HCT116 (cell line): ENCODE measurements at regions not wholly inside any gene's neighbourhood (a gene's known extent, or its start where the extent isn't known, plus 50 kb on each side); places are given as distances from the start of the nearest gene placed in this dataset.

Experiments
- ATAC-seq: fragments of 200-7000 bp; cut with Tn5 transposase; 2 replicates; pipeline ENCODE4 v1.9.1; 2020; ENCODE audit warnings: mild to moderate bottlenecking, moderate library complexity
- BruUV-seq: library from RNA; stranded (reverse); fragments of 400-500 nt; replicated peaks from 2 replicates; lab custom pipeline; 2021; lab: Mats Ljungman, UMichigan
- CTCF ChIA-PET: fragments of 300-600 bp; sonication (Branson Sonifier 250); formaldehyde crosslinking; loops from one replicate; lab custom pipeline; 2021; ENCODE audit warnings: antibody characterized with exemption; lab: Charles Lee
- POLR2A ChIA-PET: fragments of 300-600, 350-600 bp; sonication (Branson Sonifier 250); formaldehyde crosslinking; loops from one replicate; lab custom pipeline; 2021; ENCODE audit warnings: antibody characterized with exemption; lab: Charles Lee
- RAD21 ChIA-PET, 2 experiments: fragments of 300-600 bp; sonication (Branson Sonifier 250); formaldehyde crosslinking; loops; one replicate each; lab custom pipeline; 2023; ENCODE audit warnings: low total read pairs in 2 of 2; ENCODE audit not compliant: uncharacterized antibody in 2 of 2, unreplicated experiment in 2 of 2, low non-redundant PET in 1 of 2; lab: Charles Lee
- DNase-seq: peaks from one replicate; pipeline ENCODE4 v3.0.0-alpha.2; 2010; ENCODE audit warnings: low read depth, low spot score
- H2AFZ ChIP-seq: fragments of 200-600 bp; shearing (Covaris generic), sonication (generic); 2 replicates; pipeline ENCODE4 v1.6.1; 2017; ENCODE audit warnings: low read depth, mixed run types, mixed read lengths, antibody characterized with exemption, low read length; ENCODE audit not compliant: poor library complexity, severe bottlenecking
- H3K27ac ChIP-seq: 2 replicates; pipeline ENCODE4 v1.5.1; 2012; ENCODE audit warnings: low read depth, low read length
- H3K27me3 ChIP-seq: fragments of 200-600 bp; sonication (generic); 2 replicates; pipeline ENCODE4 v1.6.1; 2016; ENCODE audit warnings: mixed run types, low read length, mixed read lengths; ENCODE audit not compliant: insufficient read depth
- H3K36me3 ChIP-seq, 2 experiments: fragments of 200-500 bp in 1 of 2; fragments of 200-600 bp in 1 of 2; sonication (Bioruptor generic) in 1 of 2; sonication (generic) in 1 of 2; 2 replicates each; pipeline versions ENCODE4 v1.5.1 to v1.6.1; 2014 to 2016; ENCODE audit warnings: low read length in 2 of 2, inconsistent platforms in 1 of 2, mixed read lengths in 1 of 2, mixed run types in 1 of 2; ENCODE audit not compliant: insufficient read depth in 2 of 2, control insufficient read depth in 1 of 2
- H3K4me1 ChIP-seq, 2 experiments: fragments of 200-600 bp in 1 of 2; sonication (generic) in 1 of 2; 2 replicates each; pipeline versions ENCODE4 v1.5.1 to v1.6.1; 2012 to 2017; ENCODE audit warnings: low read length in 2 of 2, inconsistent platforms in 1 of 2, mild to moderate bottlenecking in 1 of 2, mixed read lengths in 1 of 2, mixed run types in 1 of 2, moderate library complexity in 1 of 2; ENCODE audit not compliant: insufficient read depth in 2 of 2, control insufficient read depth in 1 of 2
- H3K4me2 ChIP-seq: fragments of 200-600 bp; sonication (generic); 2 replicates; pipeline ENCODE4 v1.6.1; 2017; ENCODE audit warnings: mixed run types, low read length, mixed read lengths
- H3K4me3 ChIP-seq, 2 experiments: fragments of 200-600 bp in 1 of 2; sonication (generic) in 1 of 2; replicated peaks in 1 of 2; 2 replicates each; pipeline ENCODE4 v1.5.1; 2011 to 2016; ENCODE audit warnings: low read length in 2 of 2, control low read depth in 1 of 2, low read depth in 1 of 2, mild to moderate bottlenecking in 1 of 2, mixed read lengths in 1 of 2, mixed run types in 1 of 2
- H3K79me2 ChIP-seq: fragments of 200-600 bp; sonication (generic); 2 replicates; pipeline ENCODE4 v1.6.1; 2017; ENCODE audit warnings: mild to moderate bottlenecking, mixed run types, low read length, moderate library complexity, mixed read lengths; ENCODE audit not compliant: insufficient read depth
- H3K9ac ChIP-seq: fragments of 200-600 bp; sonication (generic); 2 replicates; pipeline ENCODE4 v1.6.1; 2016; ENCODE audit warnings: low read length, mixed read lengths
- H3K9me2 ChIP-seq: fragments of 200-600 bp; sonication (generic), shearing (Covaris generic); 2 replicates; pipeline ENCODE4 v1.6.1; 2017; ENCODE audit warnings: mixed run types, mild to moderate bottlenecking, moderate library complexity; ENCODE audit not compliant: insufficient read depth
- H3K9me3 ChIP-seq, 2 experiments: fragments of 200-500 bp in 1 of 2; fragments of 200-600 bp in 1 of 2; sonication (Bioruptor generic) in 1 of 2; sonication (generic) in 1 of 2; 2 replicates each; pipeline ENCODE4 v1.6.1; 2014 to 2017; ENCODE audit warnings: low read length in 2 of 2, mixed read lengths in 2 of 2, inconsistent platforms in 1 of 2, low read depth in 1 of 2, mild to moderate bottlenecking in 1 of 2, mixed run types in 1 of 2, moderate library complexity in 1 of 2; ENCODE audit not compliant: control insufficient read depth in 1 of 2, insufficient read depth in 1 of 2
- H4K20me1 ChIP-seq: fragments of 200-600 bp; sonication (generic), shearing (Covaris generic); 2 replicates; pipeline ENCODE4 v1.6.1; 2017; ENCODE audit warnings: mixed run types, mild to moderate bottlenecking, moderate library complexity; ENCODE audit not compliant: insufficient read depth
- CEBPB ChIP-seq: IDR thresholded peaks from 2 replicates; pipeline ENCODE4 v1.6.1; 2012; ENCODE audit warnings: low read depth
- CTCF ChIP-seq, 3 experiments: fragments of 200-600 bp in 1 of 3; sonication (generic) in 1 of 3; IDR thresholded peaks in 2 of 3; conservative IDR thresholded peaks in 1 of 3; 2 replicates each; pipeline ENCODE4 v1.5.1; 2012 to 2017; ENCODE audit warnings: low read depth in 2 of 3, low read length in 2 of 3, antibody characterized with exemption in 1 of 3, borderline replicate concordance in 1 of 3, control low read depth in 1 of 3, mild to moderate bottlenecking in 1 of 3, mixed read lengths in 1 of 3, mixed run types in 1 of 3, moderate library complexity in 1 of 3; ENCODE audit not compliant: insufficient read depth in 1 of 3
- EGR1 ChIP-seq: IDR thresholded peaks from 2 replicates; pipeline ENCODE4 v1.6.1; 2012; ENCODE audit warnings: low read depth
- ELF1 ChIP-seq: IDR thresholded peaks from 2 replicates; pipeline ENCODE4 v1.6.1; 2012; ENCODE audit warnings: low read depth, borderline replicate concordance
- MAX ChIP-seq: IDR thresholded peaks from 2 replicates; pipeline ENCODE4 v1.6.1; 2012
- POLR2A ChIP-seq: IDR thresholded peaks from 2 replicates; pipeline ENCODE4 v1.7.0; 2011; ENCODE audit warnings: borderline replicate concordance; ENCODE audit not compliant: insufficient read depth, insufficient read length; ENCODE audit errors: extremely low read depth
- SP1 ChIP-seq: IDR thresholded peaks from 2 replicates; pipeline ENCODE4 v1.6.1; 2012; ENCODE audit warnings: low read depth
- TCF7L2 ChIP-seq: IDR thresholded peaks from 2 replicates; pipeline ENCODE4 v1.7.0; 2011; ENCODE audit warnings: borderline replicate concordance, inconsistent platforms; ENCODE audit not compliant: insufficient read depth, insufficient read length; ENCODE audit errors: extremely low read depth
- ZFX ChIP-seq: fragments of 450-650 bp; IDR thresholded peaks from 2 replicates; pipeline ENCODE4 v1.6.1; 2017
- intact Hi-C: fragments of 100-400 bp; cut with micrococcal nuclease; formaldehyde crosslinking; loops from 2 replicates; pipeline ENCODE4 v1.10.0; 2022

GRCh38 chr1:162994921-162995320 is 74.2 kb upstream of the RGS4 start (continued):
- TF ChIP-seq CTCF (IDR thresholded peaks at IDR 0.05 in 2 of 3, conservative IDR thresholded peaks at IDR 0.05 in 1 of 3; ENCODE audit: borderline replicate concordance in 1 of 3, insufficient read depth in 1 of 3, low read depth in 2 of 3, low read length in 2 of 3): no peak

- no peak overlapping the region for H3K9ac ChIP-seq
- H3K9me2 ChIP-seq: no peaks in the 10 kb centered on the region
- no peaks in the 10 kb centered on the region for H4K20me1 ChIP-seq
- no peak overlapping the region for H3K4me3 ChIP-seq
- no TSS peak for BruUV-seq
- RAD21 ChIA-PET: no interaction called here
- no peaks in the 10 kb centered on the region for H3K4me1 ChIP-seq
- no peaks in the 10 kb centered on the region for H3K27me3 ChIP-seq
- ATAC-seq (no peak), DNase-seq (no peak)
- no peak overlapping the region for H3K27ac ChIP-seq
- no peaks in the 10 kb centered on the region for H3K79me2 ChIP-seq
- H2AFZ ChIP-seq: no peak overlapping the region
- TF ChIP-seq ZFX: no peak
- no peak for TF ChIP-seq POLR2A
- no peak for TF ChIP-seq SP1
- H3K4me2 ChIP-seq: no peak overlapping the region
- POLR2A ChIA-PET: no interaction called here
- H3K9me3 ChIP-seq: no peaks in the 10 kb centered on the region
- intact Hi-C loops: no loop called here
- H3K36me3 ChIP-seq: no peaks in the 10 kb centered on the region
- CTCF ChIA-PET: no interaction called here
These were observed 75.3 kb upstream of the RGS4 start for GRCh38 chr1:162993846-162994245.

- ChIA-PET CTCF (no interaction called here), POLR2A (no interaction called here), RAD21 (no interaction called here)
- Histone ChIP-seq H3K4me3 (no peak overlapping the region), H3K4me2 (no peak overlapping the region), H3K79me2 (no peaks in the 10 kb centered on the region), H2AFZ (no peak overlapping the region), H3K9ac (no peak overlapping the region), H4K20me1 (no peaks in the 10 kb centered on the region), H3K36me3 (no peaks in the 10 kb centered on the region), H3K27ac (no peak overlapping the region), H3K27me3 (no peaks in the 10 kb centered on the region), H3K9me3 (no peaks in the 10 kb centered on the region), H3K4me1 (peaks cover 0 to 4% of the 10 kb centered on the region in 2 experiments; a peak in 2 of 4 replicates), H3K9me2 (no peaks in the 10 kb centered on the region)
- TF ChIP-seq MAX (no peak), ELF1 (no peak), EGR1 (no peak), TCF7L2 (no peak), CEBPB (no peak)
- intact Hi-C loops: no loop called here
- DNase-seq: no peak
- no TSS peak for BruUV-seq
- no peak for ATAC-seq
These were observed 76.2 kb upstream of the RGS4 start for GRCh38 chr1:162992945-162993344.
